ENCODE measurements at regions not wholly inside any gene's neighbourhood (a gene's known extent, or its start where the extent isn't known, plus 50 kb on each side); places are given as distances from the start of the nearest gene placed in this dataset.

DNA sequence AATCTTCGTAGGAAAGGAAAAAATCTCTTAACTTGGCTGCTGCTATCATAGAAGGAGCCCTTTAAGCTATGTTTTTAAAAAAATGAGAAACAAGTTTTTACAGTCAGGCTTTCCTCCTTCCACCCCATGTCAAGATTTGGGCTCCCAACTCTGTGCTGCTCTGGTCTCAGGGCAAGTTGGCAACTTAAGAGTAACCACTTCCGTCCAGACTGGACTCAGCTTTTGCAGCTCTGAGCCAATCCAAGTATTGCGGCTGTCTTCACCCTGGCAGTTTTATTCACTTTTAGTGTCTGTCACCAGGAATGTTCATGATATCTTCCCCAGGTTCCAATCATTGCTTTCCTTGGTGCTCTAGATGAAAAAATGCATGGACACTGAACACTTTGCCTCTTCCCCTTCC is 115.9 kb upstream of the GAS1 start:
- TF ChIP-seq POLR2A (IDR thresholded peaks at IDR 0.05; ENCODE audit: low read length) (no peak), GATA1 (IDR thresholded peaks at IDR 0.05; ENCODE audit: low read depth, low read length) (no peak)
